Neural cell (in vitro differentiated cells): ENCODE measurements at regions not wholly inside any gene's neighbourhood (a gene's known extent, or its start where the extent isn't known, plus 50 kb on each side); places are given as distances from the start of the nearest gene placed in this dataset.

Source experiments
- CTCF ChIP-seq: fragments of 450-650 bp; IDR thresholded peaks from 2 replicates; pipeline ENCODE4 v1.5.1; 2014; ENCODE audit warnings: antibody characterized with exemption, mild to moderate bottlenecking, moderate library complexity; ENCODE audit not compliant: poor library complexity, severe bottlenecking
- EP300 ChIP-seq: fragments of 450-650 bp; conservative IDR thresholded peaks from 2 replicates; pipeline ENCODE4 v1.6.1; 2014; ENCODE audit warnings: antibody characterized with exemption, mild to moderate bottlenecking, moderate library complexity; ENCODE audit not compliant: poor library complexity, severe bottlenecking
- EZH2 ChIP-seq: fragments of 200-600, 300-800 bp; shearing (Covaris generic), sonication (generic); IDR thresholded peaks from 2 replicates; pipeline ENCODE4 v1.6.1; 2014; ENCODE audit warnings: antibody characterized with exemption, low read length, borderline replicate concordance, mild to moderate bottlenecking; ENCODE audit not compliant: insufficient read depth, poor library complexity, severe bottlenecking
- MXI1 ChIP-seq: fragments of 450-650 bp; conservative IDR thresholded peaks from 2 replicates; pipeline ENCODE4 v1.6.1; 2014; ENCODE audit warnings: antibody characterized with exemption, mild to moderate bottlenecking; ENCODE audit not compliant: poor library complexity, severe bottlenecking
- POLR2AphosphoS5 ChIP-seq: IDR thresholded peaks from 2 replicates; pipeline ENCODE4 v1.6.1; 2012
- RAD21 ChIP-seq: fragments of 450-650 bp; conservative IDR thresholded peaks from 2 replicates; pipeline ENCODE4 v1.6.1; 2014; ENCODE audit warnings: antibody characterized with exemption, mild to moderate bottlenecking, moderate library complexity
- REST ChIP-seq: IDR thresholded peaks from 2 replicates; pipeline ENCODE4 v1.6.1; 2012; ENCODE audit warnings: borderline replicate concordance
- SMC3 ChIP-seq: fragments of 450-650 bp; conservative IDR thresholded peaks from 2 replicates; pipeline ENCODE4 v1.6.1; 2014; ENCODE audit warnings: antibody characterized with exemption, mild to moderate bottlenecking, moderate library complexity; ENCODE audit not compliant: poor library complexity
- TAF1 ChIP-seq: IDR thresholded peaks from 2 replicates; pipeline ENCODE4 v1.6.1; 2012; ENCODE audit warnings: low read depth

GRCh38 chr14:95402578-95402977, 82.9 kb upstream of the CLMN start:
- no peak for TF ChIP-seq EZH2
- no peak for TF ChIP-seq EP300
- TF ChIP-seq RAD21: no peak
- TF ChIP-seq CTCF: no peak
- no peak for TF ChIP-seq POLR2AphosphoS5
- TF ChIP-seq REST: no peak
- no peak for TF ChIP-seq MXI1
- no peak for TF ChIP-seq SMC3
- TF ChIP-seq TAF1: no peak
